Prostate gland (tissue), 2 donors: ENCODE measurements at regions not wholly inside any gene's neighbourhood (a gene's known extent, or its start where the extent isn't known, plus 50 kb on each side); places are given as distances from the start of the nearest gene placed in this dataset.
"Not testable (repeated sequence)": the region's sequence is repeated elsewhere in the genome, so short reads cannot be mapped to it uniquely, and the experiment has no call there.

Source experiments
- DNase-seq: peaks from one replicate; pipeline ENCODE4 v3.0.0-alpha.2; 2019; ENCODE audit warnings: low spot score
- H3K27ac ChIP-seq, 2 donors: fragments of 200-600 bp; sonication (generic); 2 replicates each; pipeline ENCODE4 v1.5.1; 2017 to 2019
- H3K27me3 ChIP-seq: fragments of 200-600 bp; sonication (generic); replicated peaks from 2 replicates; pipeline ENCODE4 v1.5.1; 2019; ENCODE audit not compliant: insufficient read depth
- H3K36me3 ChIP-seq, 2 donors: fragments of 200-600 bp; sonication (generic); 1 replicate in 1 of 2; 2 replicates in 1 of 2; pipeline versions ENCODE4 v1.5.1 to v1.8.1; 2017 to 2019
- H3K4me1 ChIP-seq: fragments of 200-600 bp; sonication (generic); replicated peaks from 2 replicates; pipeline ENCODE4 v1.5.1; 2019
- H3K4me3 ChIP-seq, 2 donors: fragments of 200-600 bp; sonication (generic); 2 replicates each; pipeline ENCODE4 v1.5.1; 2017 to 2019
- H3K9me3 ChIP-seq: fragments of 200-600 bp; sonication (generic); 2 replicates; pipeline ENCODE4 v1.5.1; 2017
- CTCF ChIP-seq, 4 experiments: fragments of 200-600 bp in 2 of 4; fragments of 450-650 bp in 2 of 4; sonication (generic) in 2 of 4; IDR thresholded peaks; 1 replicate in 3 of 4; 2 replicates in 1 of 4; pipeline ENCODE4 v1.5.1; 2016 to 2019; ENCODE audit warnings: antibody characterized with exemption in 4 of 4, mild to moderate bottlenecking in 2 of 4, moderate library complexity in 2 of 4
- POLR2A ChIP-seq: fragments of 450-650 bp; IDR thresholded peaks from one replicate; pipeline ENCODE4 v1.6.1; 2016; ENCODE audit warnings: antibody characterized with exemption, mild to moderate bottlenecking
- POLR2AphosphoS5 ChIP-seq: sonication (generic); formaldehyde crosslinking; IDR thresholded peaks from one replicate; pipeline ENCODE4 v1.6.1; 2017; ENCODE audit warnings: antibody characterized with exemption
- WGBS: methylation state at CpG from one replicate; pipeline ENCODE4 v1.1.5; 2018; 5-methylcytosine and 5-hydroxymethylcytosine counted together
- intact Hi-C: fragments of 100-400 bp; cut with DNase I; formaldehyde crosslinking; loops from one replicate; pipeline ENCODE4 v1.14.2; 2022

GRCh38 chr6:19925533-19925932, 88.4 kb downstream of the ID4 start:
- 85% methylated on average over 1 of the region's 1 CpG for WGBS
- Histone ChIP-seq H3K36me3 (no peaks in the 10 kb centered on the region), H3K4me3 (no peak overlapping the region), H3K27me3 (no peaks in the 10 kb centered on the region), H3K9me3 (no peaks in the 10 kb centered on the region), H3K4me1 (no peaks in the 10 kb centered on the region), H3K27ac (no peak overlapping the region)
- no peak for TF ChIP-seq CTCF (IDR thresholded peaks at IDR 0.05)
- no peak for TF ChIP-seq POLR2AphosphoS5
- TF ChIP-seq POLR2A: no peak
- intact Hi-C loops: no loop called here
- DNase-seq: no peak

DNA sequence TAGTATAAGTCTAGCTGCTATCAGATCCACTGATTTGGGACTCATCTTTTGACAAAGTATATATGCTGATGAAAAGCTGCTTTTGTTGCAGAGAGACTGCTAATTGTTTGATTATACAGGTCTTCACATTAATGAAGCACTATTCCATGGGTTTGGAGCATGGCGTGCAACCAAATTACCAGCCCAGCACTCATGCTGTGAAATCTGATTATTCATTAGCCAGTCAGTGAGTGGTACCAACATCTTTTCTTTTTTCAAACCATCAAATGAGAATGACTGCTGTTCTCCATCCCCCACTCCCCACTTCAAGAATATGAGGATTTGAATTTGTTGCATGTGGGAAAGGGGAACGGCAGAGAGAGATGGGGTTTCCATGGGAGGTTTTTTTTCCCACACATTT, 91.3 kb downstream of the ID4 start:
- Histone ChIP-seq H3K27ac (no peak overlapping the region), H3K9me3 (no peaks in the 10 kb centered on the region), H3K36me3 (no peaks in the 10 kb centered on the region), H3K27me3 (no peaks in the 10 kb centered on the region), H3K4me3 (no peak overlapping the region), H3K4me1 (no peaks in the 10 kb centered on the region)
- intact Hi-C loops: no loop called here
- 86% methylated on average over 2 of the region's 2 CpGs for WGBS
- TF ChIP-seq POLR2A (no peak), POLR2AphosphoS5 (no peak), CTCF (IDR thresholded peaks at IDR 0.05) (no peak)
- DNase-seq: no peak

- WGBS: 61% methylated on average over 1 of the region's 1 CpG
- Histone ChIP-seq H3K4me1 (no peaks in the 10 kb centered on the region), H3K4me3 (no peak overlapping the region), H3K9me3 (no peaks in the 10 kb centered on the region), H3K27me3 (no peaks in the 10 kb centered on the region), H3K27ac (no peak overlapping the region), H3K36me3 (no peaks in the 10 kb centered on the region)
- intact Hi-C loops: no loop called here
- no peak for TF ChIP-seq POLR2A
- TF ChIP-seq CTCF (IDR thresholded peaks at IDR 0.05): no peak
- no peak for TF ChIP-seq POLR2AphosphoS5
- no peak for DNase-seq
Observed at GRCh38 chr6:19929312-19929711, 92.1 kb downstream of the ID4 start.

DNA sequence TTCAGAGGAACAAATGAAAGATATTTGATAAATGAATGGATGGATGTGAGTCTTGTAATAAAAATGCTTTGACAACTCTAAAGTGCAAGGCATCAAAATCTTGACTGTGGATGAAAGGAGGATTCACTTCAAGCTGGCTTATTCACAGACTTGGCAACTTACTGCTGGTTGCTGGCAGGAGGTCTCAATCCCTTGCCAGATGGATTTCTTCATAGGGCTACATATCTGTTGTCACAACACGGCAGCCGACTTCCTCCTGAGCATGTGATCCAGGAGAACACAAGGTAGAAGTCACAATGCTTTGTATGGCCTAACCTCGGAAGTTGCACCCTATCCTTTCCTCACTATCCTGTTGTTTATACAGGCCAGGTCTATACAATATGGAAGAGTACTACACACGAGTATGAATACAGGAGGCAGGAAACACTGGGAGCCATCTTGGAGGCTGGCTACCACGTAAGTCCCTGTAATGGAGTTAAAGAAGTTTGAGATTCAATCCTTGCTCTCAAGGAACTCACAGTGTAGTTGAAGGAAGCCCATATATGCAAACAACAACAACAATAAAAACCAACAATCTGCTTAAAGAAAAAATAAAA, 97.9 kb downstream of the ID4 start:
- WGBS: 74% methylated on average over 5 of the region's 5 CpGs
- Histone ChIP-seq H3K4me3 (no peak overlapping the region), H3K4me1 (no peaks in the 10 kb centered on the region), H3K9me3 (no peaks in the 10 kb centered on the region), H3K27ac (no peak overlapping the region), H3K27me3 (no peaks in the 10 kb centered on the region), H3K36me3 (no peaks in the 10 kb centered on the region)
- DNase-seq: no peak
- no peak for TF ChIP-seq POLR2A
- no peak for TF ChIP-seq CTCF (IDR thresholded peaks at IDR 0.05)
- TF ChIP-seq POLR2AphosphoS5: no peak
- intact Hi-C loops: no loop called here

- H3K9me3 ChIP-seq, DNase-seq, H3K4me3 ChIP-seq, intact Hi-C loops, H3K4me1 ChIP-seq, H3K36me3 ChIP-seq, H3K27me3 ChIP-seq, H3K27ac ChIP-seq: not testable (repeated sequence)
- WGBS: 97% methylated on average over 20 of the region's 28 CpGs
Observed at GRCh38 chr6:19939321-19939720, 102.2 kb downstream of the ID4 start.

DNA sequence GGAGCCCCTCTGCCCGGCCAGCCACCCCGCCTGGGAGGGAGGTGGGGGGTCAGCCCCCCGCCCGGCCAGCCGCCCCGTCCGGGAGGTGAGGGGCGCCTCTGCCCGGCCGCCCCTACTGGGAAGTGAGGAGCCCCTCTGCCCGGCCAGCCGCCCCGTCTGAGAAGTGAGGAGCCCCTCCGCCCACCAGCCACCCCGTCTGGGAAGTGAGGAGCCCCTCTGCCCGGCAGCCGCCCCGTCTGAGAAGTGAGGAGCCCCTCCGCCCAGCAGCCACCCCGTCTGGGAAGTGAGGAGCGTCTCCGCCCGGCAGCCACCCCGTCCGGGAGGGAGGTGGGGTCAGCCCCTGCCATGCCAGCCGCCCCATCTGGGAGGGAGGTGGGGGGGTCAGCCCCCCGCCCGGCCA, 102.8 kb downstream of the ID4 start:
- H3K9me3 ChIP-seq, H3K36me3 ChIP-seq, intact Hi-C loops, H3K27me3 ChIP-seq, H3K27ac ChIP-seq, DNase-seq, H3K4me1 ChIP-seq, H3K4me3 ChIP-seq: not testable (repeated sequence)
- 95% methylated on average over 10 of the region's 28 CpGs for WGBS
